ENCODE measurements at regions not wholly inside any gene's neighbourhood (a gene's known extent, or its start where the extent isn't known, plus 50 kb on each side); places are given as distances from the start of the nearest gene placed in this dataset.
"Not testable (repeated sequence)": the region's sequence is repeated elsewhere in the genome, so short reads cannot be mapped to it uniquely, and the experiment has no call there.

- TF ChIP-seq POU6F1 (CRISPR knock-in tag; IDR thresholded peaks at IDR 0.05; ENCODE audit: borderline replicate concordance, low read depth) (no peak), CSRNP3 (CRISPR knock-in tag; IDR thresholded peaks at IDR 0.05) (no peak), ZFP30 (CRISPR knock-in tag; IDR thresholded peaks at IDR 0.05) (no peak), ZNF565 (CRISPR knock-in tag; conservative IDR thresholded peaks at IDR 0.05; ENCODE audit: low read depth) (no peak), CSDC2 (CRISPR knock-in tag; IDR thresholded peaks at IDR 0.05) (no peak), ZFP3 (CRISPR knock-in tag; IDR thresholded peaks at IDR 0.05) (no peak), ESRRG (CRISPR knock-in tag; IDR thresholded peaks at IDR 0.05) (no peak), OSR1 (CRISPR knock-in tag; IDR thresholded peaks at IDR 0.05) (no peak), ZC3H10 (CRISPR knock-in tag; IDR thresholded peaks at IDR 0.05) (no peak), ZNF8 (CRISPR knock-in tag; IDR thresholded peaks at IDR 0.05) (no peak), CREB5 (CRISPR knock-in tag; IDR thresholded peaks at IDR 0.05; ENCODE audit: low read depth) (no peak), GLIS3 (CRISPR knock-in tag; IDR thresholded peaks at IDR 0.05) (no peak), PPARA (CRISPR knock-in tag; IDR thresholded peaks at IDR 0.05; ENCODE audit: borderline replicate concordance) (no peak), TCF4 (CRISPR knock-in tag; IDR thresholded peaks at IDR 0.05; ENCODE audit: borderline replicate concordance) (no peak), RARB (CRISPR knock-in tag; IDR thresholded peaks at IDR 0.05) (no peak), BACH2 (CRISPR knock-in tag; IDR thresholded peaks at IDR 0.05; ENCODE audit: borderline replicate concordance) (no peak), ZNF70 (CRISPR knock-in tag; IDR thresholded peaks at IDR 0.05) (no peak), TSHZ2 (CRISPR knock-in tag; IDR thresholded peaks at IDR 0.05) (no peak)
- no peak for ATAC-seq
Measured at GRCh38 chr17:47064684-47065083, 85.6 kb upstream of the RPRML start.

- TF ChIP-seq ZFP30 (CRISPR knock-in tag; IDR thresholded peaks at IDR 0.05) (no peak), SNAI2 (CRISPR knock-in tag; IDR thresholded peaks at IDR 0.05) (no peak), ISL1 (CRISPR knock-in tag; IDR thresholded peaks at IDR 0.05) (no peak), RARB (CRISPR knock-in tag; IDR thresholded peaks at IDR 0.05) (no peak), CSDC2 (CRISPR knock-in tag; IDR thresholded peaks at IDR 0.05) (no peak), ARNTL (CRISPR knock-in tag; IDR thresholded peaks at IDR 0.05; ENCODE audit: borderline replicate concordance, low read depth) (no peak), PPARA (CRISPR knock-in tag; IDR thresholded peaks at IDR 0.05; ENCODE audit: borderline replicate concordance) (no peak), BACH2 (CRISPR knock-in tag; IDR thresholded peaks at IDR 0.05; ENCODE audit: borderline replicate concordance) (no peak), ZNF565 (CRISPR knock-in tag; conservative IDR thresholded peaks at IDR 0.05; ENCODE audit: low read depth) (no peak), PATZ1 (CRISPR knock-in tag; IDR thresholded peaks at IDR 0.05; ENCODE audit: borderline replicate concordance) (no peak), ESRRG (CRISPR knock-in tag; IDR thresholded peaks at IDR 0.05) (no peak), CSRNP3 (CRISPR knock-in tag; IDR thresholded peaks at IDR 0.05) (no peak), ZNF8 (CRISPR knock-in tag; IDR thresholded peaks at IDR 0.05) (no peak), CREB5 (CRISPR knock-in tag; IDR thresholded peaks at IDR 0.05; ENCODE audit: low read depth) (no peak)
- ATAC-seq = no peak
Measured at GRCh38 chr17:47063475-47063874, 84.4 kb upstream of the RPRML start.

- not testable (repeated sequence) for ATAC-seq
Measured at GRCh38 chr17:47062851-47063250, 83.8 kb upstream of the RPRML start.

- not testable (repeated sequence) for ATAC-seq
Measured at GRCh38 chr17:47060005-47060404, 81.0 kb upstream of the RPRML start.
